CD4-positive, alpha-beta T cell treated with Interleukin-10 for 1 hour (primary cell): ENCODE measurements at regions not wholly inside any gene's neighbourhood (a gene's known extent, or its start where the extent isn't known, plus 50 kb on each side); places are given as distances from the start of the nearest gene placed in this dataset.
"Not testable (repeated sequence)": the region's sequence is repeated elsewhere in the genome, so short reads cannot be mapped to it uniquely, and the experiment has no call there.

ENCODE experiments used
- DNase-seq: peaks from one replicate; pipeline ENCODE4 v3.0.0-alpha.2; 2020

GRCh38 chr7:156545979-156546378 is 94.6 kb upstream of the RNF32 start:
- DNase-seq = no peak

GRCh38 chr7:156544919-156545715 is 95.5 kb upstream of the RNF32 start:
- DNase-seq = peak; percentile 2

- no peak for DNase-seq
These were observed 96.6 kb upstream of the RNF32 start for GRCh38 chr7:156543699-156544598.

- DNase-seq = no peak
These were observed 99.9 kb upstream of the RNF32 start for GRCh38 chr7:156540619-156541165.

- DNase-seq = no peak
These were observed 100.6 kb upstream of the RNF32 start for GRCh38 chr7:156539999-156540398.

- no peak for DNase-seq
These were observed 103.6 kb upstream of the RNF32 start for GRCh38 chr7:156537006-156537405.

- no peak for DNase-seq
These were observed 105.6 kb upstream of the RNF32 start for GRCh38 chr7:156534925-156535324.

GRCh38 chr7:156533964-156534363 is 106.6 kb upstream of the RNF32 start:
- DNase-seq = no peak

GRCh38 chr7:156533420-156533819 is 107.2 kb upstream of the RNF32 start:
- DNase-seq = no peak

GRCh38 chr7:156532016-156532602 is 108.5 kb upstream of the RNF32 start:
- no peak for DNase-seq

GRCh38 chr7:156529956-156530355 is 110.6 kb upstream of the RNF32 start:
- DNase-seq = no peak

- DNase-seq = no peak
These were observed 113.1 kb upstream of the RNF32 start for GRCh38 chr7:156527458-156527890.

- no peak for DNase-seq
These were observed 115.6 kb upstream of the RNF32 start for GRCh38 chr7:156524818-156525597.

GRCh38 chr7:156523447-156524048 is 117.0 kb upstream of the RNF32 start:
- DNase-seq = no peak

- DNase-seq = no peak
These were observed 117.8 kb upstream of the RNF32 start for GRCh38 chr7:156522801-156523200.

GRCh38 chr7:156519070-156519469 is 121.5 kb upstream of the RNF32 start:
- no peak for DNase-seq

GRCh38 chr7:156518466-156518865 is 122.1 kb upstream of the RNF32 start:
- no peak for DNase-seq

- DNase-seq = not testable (repeated sequence)
These were observed 122.7 kb upstream of the RNF32 start for GRCh38 chr7:156517858-156518257.

GRCh38 chr7:156516791-156517378 is 123.7 kb upstream of the RNF32 start:
- no peak for DNase-seq

- no peak for DNase-seq
These were observed 124.4 kb upstream of the RNF32 start for GRCh38 chr7:156515911-156516790.
